Epithelial cell of esophagus (primary cell): ENCODE measurements at regions not wholly inside any gene's neighbourhood (a gene's known extent, or its start where the extent isn't known, plus 50 kb on each side); places are given as distances from the start of the nearest gene placed in this dataset.

Experiments
- DNase-seq: peaks from one replicate; pipeline ENCODE4 v3.0.0; 2010; ENCODE audit warnings: low read depth
- H3K4me3 ChIP-seq: 2 replicates; pipeline ENCODE4 v1.5.1; 2011; ENCODE audit warnings: mild to moderate bottlenecking, low read length, control low read depth
- TF ChIP-seq, protein P1 (sequence below): IDR thresholded peaks from 2 replicates; pipeline ENCODE4 v1.5.1; 2011; ENCODE audit warnings: low read depth, mild to moderate bottlenecking, low read length, control low read depth, inconsistent platforms; ENCODE audit not compliant: insufficient read depth; ENCODE audit errors: missing control alignments

DNA sequence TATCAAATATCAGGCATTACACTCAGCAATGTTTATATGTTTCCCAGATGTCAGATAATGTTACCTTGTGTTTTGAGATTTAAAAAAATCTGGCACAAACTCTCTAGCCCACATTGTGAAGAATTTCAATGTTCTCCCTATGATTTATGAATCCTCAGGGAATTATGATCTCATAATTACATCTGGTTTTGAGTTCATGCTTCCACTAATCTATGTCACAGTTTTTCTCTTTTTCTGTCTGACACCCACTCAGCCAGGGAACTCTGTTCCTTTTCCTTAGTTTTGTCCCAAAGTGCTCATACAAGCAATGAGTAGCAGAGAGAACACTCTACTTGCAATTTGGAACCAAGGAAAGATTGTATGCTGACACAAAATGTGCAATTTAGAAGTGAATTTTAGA lies 212.1 kb upstream of the POF1B start:
- TF ChIP-seq, protein P1, sequence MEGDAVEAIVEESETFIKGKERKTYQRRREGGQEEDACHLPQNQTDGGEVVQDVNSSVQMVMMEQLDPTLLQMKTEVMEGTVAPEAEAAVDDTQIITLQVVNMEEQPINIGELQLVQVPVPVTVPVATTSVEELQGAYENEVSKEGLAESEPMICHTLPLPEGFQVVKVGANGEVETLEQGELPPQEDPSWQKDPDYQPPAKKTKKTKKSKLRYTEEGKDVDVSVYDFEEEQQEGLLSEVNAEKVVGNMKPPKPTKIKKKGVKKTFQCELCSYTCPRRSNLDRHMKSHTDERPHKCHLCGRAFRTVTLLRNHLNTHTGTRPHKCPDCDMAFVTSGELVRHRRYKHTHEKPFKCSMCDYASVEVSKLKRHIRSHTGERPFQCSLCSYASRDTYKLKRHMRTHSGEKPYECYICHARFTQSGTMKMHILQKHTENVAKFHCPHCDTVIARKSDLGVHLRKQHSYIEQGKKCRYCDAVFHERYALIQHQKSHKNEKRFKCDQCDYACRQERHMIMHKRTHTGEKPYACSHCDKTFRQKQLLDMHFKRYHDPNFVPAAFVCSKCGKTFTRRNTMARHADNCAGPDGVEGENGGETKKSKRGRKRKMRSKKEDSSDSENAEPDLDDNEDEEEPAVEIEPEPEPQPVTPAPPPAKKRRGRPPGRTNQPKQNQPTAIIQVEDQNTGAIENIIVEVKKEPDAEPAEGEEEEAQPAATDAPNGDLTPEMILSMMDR: no peak
- no peak for DNase-seq
- no peak overlapping the region for H3K4me3 ChIP-seq

DNA sequence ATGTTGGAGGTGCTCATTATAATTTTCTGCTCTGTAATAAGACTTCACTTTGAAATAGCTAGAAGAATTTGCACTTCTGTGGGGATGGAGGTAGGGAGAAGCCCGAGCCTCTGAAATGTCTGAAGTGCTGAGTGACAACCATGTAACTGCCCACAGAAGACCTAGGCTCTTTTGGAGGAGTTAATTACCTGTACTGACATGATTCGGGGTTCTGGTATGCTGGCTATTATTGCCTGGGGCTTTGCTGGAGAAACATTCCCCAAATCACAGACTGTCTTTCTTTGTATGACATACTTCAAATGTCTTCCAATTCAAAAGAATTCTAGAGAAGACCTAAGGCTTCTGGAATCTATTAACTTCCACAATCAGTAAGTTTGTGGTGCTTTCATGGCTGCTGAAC lies 211.2 kb upstream of the POF1B start:
- peak; percentile 40 for DNase-seq
- no peak overlapping the region for H3K4me3 ChIP-seq
- TF ChIP-seq, protein P1: no peak

DNA sequence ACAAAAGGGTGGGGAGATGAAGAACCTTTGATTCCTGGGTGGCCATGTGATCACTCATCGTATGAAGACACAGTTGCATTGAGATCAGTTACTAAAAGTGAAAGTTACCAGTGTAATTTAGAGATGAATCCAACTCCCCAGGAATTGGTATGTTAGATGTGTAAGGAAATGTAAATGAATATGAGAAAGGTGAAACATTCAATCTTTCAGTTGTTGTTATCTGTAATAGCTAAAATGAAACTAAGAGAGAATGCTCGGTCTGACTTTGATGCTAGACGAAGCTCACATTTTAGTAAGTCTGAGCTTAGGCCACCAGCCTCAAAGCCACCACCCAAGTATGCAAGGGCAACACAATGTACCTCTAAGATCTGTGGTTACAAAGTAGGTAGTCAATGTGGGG lies 194.3 kb upstream of the POF1B start:
- DNase-seq: no peak
- TF ChIP-seq, protein P1: no peak
- no peak overlapping the region for H3K4me3 ChIP-seq

DNA sequence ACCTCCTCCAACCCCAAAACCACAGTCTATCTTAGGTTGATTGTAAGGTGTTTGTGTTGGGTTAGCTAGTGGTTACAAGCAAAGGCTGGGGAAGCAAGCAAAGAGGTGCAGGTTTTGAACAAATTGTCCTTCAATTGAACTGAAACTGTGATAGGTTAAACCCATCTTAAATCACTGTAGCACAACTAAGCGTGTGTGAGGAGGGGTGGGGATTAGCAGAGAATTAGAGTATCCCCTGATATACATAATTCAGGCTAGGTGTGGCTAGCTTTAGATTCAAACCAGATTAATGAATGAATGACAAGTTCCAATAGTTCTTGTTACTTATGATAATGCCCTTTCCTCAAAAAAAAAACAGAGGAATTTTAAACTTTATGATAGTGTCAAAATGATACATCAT lies 191.0 kb upstream of the POF1B start:
- no peak overlapping the region for H3K4me3 ChIP-seq
- TF ChIP-seq, protein P1: no peak
- DNase-seq: no peak

DNA sequence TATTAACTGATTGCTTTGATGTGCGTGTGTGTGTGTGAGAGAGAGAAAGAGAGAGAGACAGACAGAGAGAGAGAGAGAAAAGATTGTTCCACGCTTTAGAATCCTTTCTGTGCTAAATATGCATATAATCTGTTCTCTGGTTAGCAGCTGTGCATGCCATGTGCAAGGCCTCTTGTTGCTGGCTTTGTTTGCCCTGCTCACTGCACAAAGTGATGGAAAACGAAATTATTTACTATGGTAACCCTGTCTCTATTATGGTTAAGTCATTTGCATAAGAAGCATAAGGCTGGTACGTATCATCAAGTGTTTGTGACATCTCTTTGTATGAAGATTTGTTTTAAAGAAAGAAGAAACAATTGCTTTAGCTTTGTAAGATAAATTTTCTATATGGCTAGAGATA lies 190.2 kb upstream of the POF1B start:
- no peak overlapping the region for H3K4me3 ChIP-seq
- no peak for DNase-seq
- TF ChIP-seq, protein P1: no peak

DNA sequence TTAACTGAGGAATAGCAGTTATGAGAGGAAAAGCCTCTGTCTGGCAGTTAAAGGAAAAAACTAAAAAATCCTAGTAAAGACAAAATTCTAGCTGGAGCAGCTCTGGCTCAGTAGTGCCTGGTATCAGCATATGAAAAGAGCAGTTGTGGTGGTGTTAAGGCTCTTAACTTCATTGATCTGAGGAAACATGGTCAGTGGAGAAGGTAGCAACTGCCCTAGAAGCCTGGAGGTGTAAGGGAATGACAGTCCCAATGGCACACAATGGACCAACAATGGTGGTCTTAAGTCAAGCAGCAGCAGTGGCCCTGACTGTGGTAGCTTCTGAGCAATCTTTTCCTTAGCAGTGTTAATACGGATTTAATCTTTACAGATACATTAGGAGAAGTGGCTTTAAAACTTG lies 189.6 kb upstream of the POF1B start:
- no peak for DNase-seq
- TF ChIP-seq, protein P1: no peak
- no peak overlapping the region for H3K4me3 ChIP-seq

DNA sequence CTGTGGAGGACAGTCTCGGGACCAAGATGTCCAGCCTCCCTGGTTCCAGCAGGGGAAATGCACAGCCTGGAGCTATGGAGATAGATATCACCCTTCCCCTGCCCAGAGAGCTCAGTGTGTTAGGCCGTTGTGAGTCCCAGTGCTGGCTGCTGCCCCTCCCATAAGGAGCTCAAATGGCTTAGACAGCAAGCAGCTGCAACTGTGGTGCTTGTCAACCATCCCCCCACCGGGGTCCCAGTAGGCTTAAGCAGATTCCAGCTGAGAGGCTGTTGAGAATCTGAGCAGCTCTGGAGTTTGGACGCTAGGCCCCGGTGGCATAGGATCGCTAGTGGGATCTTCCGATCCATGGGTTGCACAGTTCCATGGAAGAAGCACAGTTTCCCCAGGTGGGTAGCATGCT lies 181.8 kb upstream of the POF1B start:
- DNase-seq: no peak
- no peak overlapping the region for H3K4me3 ChIP-seq
- TF ChIP-seq, protein P1: no peak
